ENCODE measurements at regions not wholly inside any gene's neighbourhood (a gene's known extent, or its start where the extent isn't known, plus 50 kb on each side); places are given as distances from the start of the nearest gene placed in this dataset.

DNA sequence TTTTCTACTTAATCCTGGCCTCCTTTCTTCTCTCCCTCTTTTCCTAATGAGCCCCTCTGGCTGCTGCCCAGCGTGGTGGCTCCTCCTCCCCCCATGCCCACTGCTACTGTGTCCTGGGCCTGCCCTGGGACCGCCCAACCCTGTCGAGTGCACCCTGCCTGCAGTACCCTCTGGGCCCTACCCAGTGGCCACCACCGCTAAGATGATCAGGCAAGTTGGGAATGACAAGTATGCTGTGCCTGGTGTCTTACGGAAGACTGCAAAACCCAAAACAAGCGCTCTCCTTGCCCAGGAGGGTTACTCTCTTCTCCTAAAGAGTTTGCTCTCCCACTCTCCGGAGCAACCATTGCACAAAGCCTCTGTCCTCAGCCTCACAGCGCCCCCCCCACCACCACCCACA is 273.7 kb downstream of the SYK start:
- no peak for TF ChIP-seq EZH2 (IDR thresholded peaks at IDR 0.05; ENCODE audit: borderline replicate concordance, low read depth, low read length, severe bottlenecking)
- TF ChIP-seq, protein P1, sequence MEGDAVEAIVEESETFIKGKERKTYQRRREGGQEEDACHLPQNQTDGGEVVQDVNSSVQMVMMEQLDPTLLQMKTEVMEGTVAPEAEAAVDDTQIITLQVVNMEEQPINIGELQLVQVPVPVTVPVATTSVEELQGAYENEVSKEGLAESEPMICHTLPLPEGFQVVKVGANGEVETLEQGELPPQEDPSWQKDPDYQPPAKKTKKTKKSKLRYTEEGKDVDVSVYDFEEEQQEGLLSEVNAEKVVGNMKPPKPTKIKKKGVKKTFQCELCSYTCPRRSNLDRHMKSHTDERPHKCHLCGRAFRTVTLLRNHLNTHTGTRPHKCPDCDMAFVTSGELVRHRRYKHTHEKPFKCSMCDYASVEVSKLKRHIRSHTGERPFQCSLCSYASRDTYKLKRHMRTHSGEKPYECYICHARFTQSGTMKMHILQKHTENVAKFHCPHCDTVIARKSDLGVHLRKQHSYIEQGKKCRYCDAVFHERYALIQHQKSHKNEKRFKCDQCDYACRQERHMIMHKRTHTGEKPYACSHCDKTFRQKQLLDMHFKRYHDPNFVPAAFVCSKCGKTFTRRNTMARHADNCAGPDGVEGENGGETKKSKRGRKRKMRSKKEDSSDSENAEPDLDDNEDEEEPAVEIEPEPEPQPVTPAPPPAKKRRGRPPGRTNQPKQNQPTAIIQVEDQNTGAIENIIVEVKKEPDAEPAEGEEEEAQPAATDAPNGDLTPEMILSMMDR (IDR thresholded peaks at IDR 0.05; ENCODE audit: borderline replicate concordance, extremely low read depth, low read length, poor library complexity, severe bottlenecking): no peak
- H3K27ac ChIP-seq (ENCODE audit: low read length): no peak overlapping the region
- H3K36me3 ChIP-seq (ENCODE audit: insufficient read depth, low read length): no peaks in the 10 kb centered on the region
- no peaks in the 10 kb centered on the region for H3K27me3 ChIP-seq (ENCODE audit: insufficient read depth, low read length, poor library complexity)
- no peaks in the 10 kb centered on the region for H3K4me1 ChIP-seq (ENCODE audit: insufficient read depth, low read length)
- H3K9ac ChIP-seq (ENCODE audit: low read depth, low read length): no peak overlapping the region
- no peak overlapping the region for H2AFZ ChIP-seq (ENCODE audit: low read depth, low read length)
- no peaks in the 10 kb centered on the region for H4K20me1 ChIP-seq (ENCODE audit: insufficient read depth, low read length)
- H3K79me2 ChIP-seq (ENCODE audit: insufficient read depth, low read length): no peaks in the 10 kb centered on the region
- H3K4me3 ChIP-seq (ENCODE audit: low read depth in 1 of 2, low read length in 2 of 2): no peak overlapping the region
- DNase-seq (no peak), ATAC-seq (ENCODE audit: insufficient read depth, low read depth) (no peak)
- H3K9me3 ChIP-seq (ENCODE audit: insufficient read depth, low read length, severe bottlenecking): no peaks in the 10 kb centered on the region
- H3K4me2 ChIP-seq (ENCODE audit: insufficient read depth, low read length): no peak overlapping the region

DNA sequence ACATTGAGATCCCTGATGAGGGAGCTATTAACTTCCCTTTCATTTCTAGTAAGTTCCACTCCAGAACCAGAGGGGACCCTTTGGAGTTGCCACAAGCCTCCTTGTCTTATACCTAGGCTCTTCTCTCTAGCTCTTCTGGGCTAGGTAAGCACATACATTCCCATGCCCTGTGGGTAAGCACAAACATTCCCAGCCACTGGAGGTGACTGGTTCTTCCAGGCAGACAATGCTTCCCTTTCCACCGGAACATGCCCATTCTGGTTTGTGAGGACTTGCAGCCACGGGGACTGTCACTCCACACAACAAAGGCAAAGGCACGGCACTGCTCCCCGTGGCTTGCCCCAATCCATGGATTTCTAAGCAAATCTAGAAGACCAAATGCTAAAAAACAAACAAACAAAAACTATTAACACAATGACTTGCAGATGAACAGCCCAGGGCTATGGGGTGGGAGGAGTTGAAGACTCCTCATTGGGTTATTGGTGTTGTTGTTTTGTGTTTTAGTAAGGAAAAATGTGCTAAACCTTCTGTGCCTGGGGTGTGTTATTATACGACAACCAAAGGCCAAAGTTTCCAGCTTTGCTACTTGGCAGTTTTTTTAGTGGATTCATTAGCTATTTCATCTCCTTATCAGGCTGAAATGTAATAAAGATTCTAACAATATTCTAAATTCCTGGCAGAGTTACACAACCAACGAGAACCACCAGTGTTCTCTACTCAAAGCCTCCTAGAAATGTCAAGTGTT is 276.2 kb downstream of the SYK start:
- no peak for ATAC-seq (ENCODE audit: insufficient read depth, low read depth)

DNA sequence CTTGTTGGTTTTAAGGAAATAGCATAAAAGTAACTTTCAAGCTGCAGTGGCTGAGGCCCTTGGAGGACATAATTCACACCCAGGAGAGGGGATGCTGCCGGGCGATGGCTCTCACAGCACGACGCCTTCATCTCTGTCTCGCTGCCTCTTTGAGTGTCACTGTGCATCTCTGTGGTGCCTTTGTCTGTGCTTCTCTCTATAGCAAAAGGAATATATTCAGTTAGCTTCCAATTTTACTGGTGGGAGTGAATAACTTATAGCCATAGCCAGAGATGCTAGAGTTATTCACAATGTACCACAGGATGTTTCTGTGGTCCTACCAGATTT is 276.7 kb downstream of the SYK start:
- Histone ChIP-seq H4K20me1 (ENCODE audit: insufficient read depth, low read length) (no peaks in the 10 kb centered on the region), H2AFZ (ENCODE audit: low read depth, low read length) (no peak overlapping the region), H3K27me3 (ENCODE audit: insufficient read depth, low read length, poor library complexity) (no peaks in the 10 kb centered on the region), H3K4me3 (ENCODE audit: low read depth in 1 of 2, low read length in 2 of 2) (no peak overlapping the region), H3K9me3 (ENCODE audit: insufficient read depth, low read length, severe bottlenecking) (no peaks in the 10 kb centered on the region), H3K27ac (ENCODE audit: low read length) (no peak overlapping the region), H3K36me3 (ENCODE audit: insufficient read depth, low read length) (no peaks in the 10 kb centered on the region), H3K79me2 (ENCODE audit: insufficient read depth, low read length) (no peaks in the 10 kb centered on the region), H3K4me1 (ENCODE audit: insufficient read depth, low read length) (no peaks in the 10 kb centered on the region), H3K9ac (ENCODE audit: low read depth, low read length) (no peak overlapping the region), H3K4me2 (ENCODE audit: insufficient read depth, low read length) (no peak overlapping the region)
- TF ChIP-seq, protein P1 (IDR thresholded peaks at IDR 0.05; ENCODE audit: borderline replicate concordance, extremely low read depth, low read length, poor library complexity, severe bottlenecking): no peak
- no peak for TF ChIP-seq EZH2 (IDR thresholded peaks at IDR 0.05; ENCODE audit: borderline replicate concordance, low read depth, low read length, severe bottlenecking)
- no peak for DNase-seq
- ATAC-seq (ENCODE audit: insufficient read depth, low read depth): no peak

More for the DNA sequence above, 276.2 kb downstream of the SYK start:
- Histone ChIP-seq H3K4me3 (ENCODE audit: low read depth in 1 of 2, low read length in 2 of 2) (no peak overlapping the region), H3K9me3 (ENCODE audit: insufficient read depth, low read length, severe bottlenecking) (no peaks in the 10 kb centered on the region), H3K27ac (ENCODE audit: low read length) (no peak overlapping the region), H3K4me1 (ENCODE audit: insufficient read depth, low read length) (no peaks in the 10 kb centered on the region), H2AFZ (ENCODE audit: low read depth, low read length) (no peak overlapping the region), H3K9ac (ENCODE audit: low read depth, low read length) (no peak overlapping the region), H3K79me2 (ENCODE audit: insufficient read depth, low read length) (no peaks in the 10 kb centered on the region), H3K36me3 (ENCODE audit: insufficient read depth, low read length) (no peaks in the 10 kb centered on the region), H3K4me2 (ENCODE audit: insufficient read depth, low read length) (no peak overlapping the region), H4K20me1 (ENCODE audit: insufficient read depth, low read length) (no peaks in the 10 kb centered on the region), H3K27me3 (ENCODE audit: insufficient read depth, low read length, poor library complexity) (no peaks in the 10 kb centered on the region)
- TF ChIP-seq EZH2 (IDR thresholded peaks at IDR 0.05; ENCODE audit: borderline replicate concordance, low read depth, low read length, severe bottlenecking): no peak
- TF ChIP-seq, protein P1 (IDR thresholded peaks at IDR 0.05; ENCODE audit: borderline replicate concordance, extremely low read depth, low read length, poor library complexity, severe bottlenecking): no peak
- no peak for DNase-seq

Data from DND-41 (cell line).